Activated CD8-positive, alpha-beta memory T cell treated with anti-CD3 and anti-CD28 coated beads, Interleukin-2, amount 10 ng/mL, durations not matched to agents 7 days and 5 days (primary cell): ENCODE measurements at regions not wholly inside any gene's neighbourhood (a gene's known extent, or its start where the extent isn't known, plus 50 kb on each side); places are given as distances from the start of the nearest gene placed in this dataset.

Experiments
- ATAC-seq: fragments of 150-1000 bp; cut with Tn5 transposase; one replicate; pipeline ENCODE4 v1.10.0; 2021; ENCODE audit warnings: moderate library complexity
- CTCF ChIA-PET: fragments of 350-600 bp; sonication (Branson Sonifier 250); formaldehyde crosslinking; loops from one replicate; lab custom pipeline; 2021; ENCODE audit warnings: antibody characterized with exemption; lab: Charles Lee
- DNase-seq: peaks from one replicate; pipeline ENCODE4 v3.0.0-alpha.2; 2020
- H3K27ac Mint-ChIP-seq: one replicate; pipeline ENCODE4 v1.8.0; 2021; ENCODE audit warnings: mild to moderate bottlenecking, mixed read lengths
- H3K27me3 Mint-ChIP-seq: one replicate; pipeline ENCODE4 v1.8.0; 2021; ENCODE audit warnings: mixed read lengths
- H3K36me3 Mint-ChIP-seq: one replicate; pipeline ENCODE4 v1.8.0; 2021; ENCODE audit warnings: mild to moderate bottlenecking, mixed read lengths
- H3K4me1 Mint-ChIP-seq: one replicate; pipeline ENCODE4 v1.8.0; 2021; ENCODE audit warnings: mixed read lengths
- H3K4me3 Mint-ChIP-seq: one replicate; pipeline ENCODE4 v1.8.0; 2021; ENCODE audit warnings: mild to moderate bottlenecking, moderate library complexity, mixed read lengths
- H3K9me3 Mint-ChIP-seq: one replicate; pipeline ENCODE4 v1.8.0; 2022; ENCODE audit warnings: low read depth, mixed read lengths

DNA sequence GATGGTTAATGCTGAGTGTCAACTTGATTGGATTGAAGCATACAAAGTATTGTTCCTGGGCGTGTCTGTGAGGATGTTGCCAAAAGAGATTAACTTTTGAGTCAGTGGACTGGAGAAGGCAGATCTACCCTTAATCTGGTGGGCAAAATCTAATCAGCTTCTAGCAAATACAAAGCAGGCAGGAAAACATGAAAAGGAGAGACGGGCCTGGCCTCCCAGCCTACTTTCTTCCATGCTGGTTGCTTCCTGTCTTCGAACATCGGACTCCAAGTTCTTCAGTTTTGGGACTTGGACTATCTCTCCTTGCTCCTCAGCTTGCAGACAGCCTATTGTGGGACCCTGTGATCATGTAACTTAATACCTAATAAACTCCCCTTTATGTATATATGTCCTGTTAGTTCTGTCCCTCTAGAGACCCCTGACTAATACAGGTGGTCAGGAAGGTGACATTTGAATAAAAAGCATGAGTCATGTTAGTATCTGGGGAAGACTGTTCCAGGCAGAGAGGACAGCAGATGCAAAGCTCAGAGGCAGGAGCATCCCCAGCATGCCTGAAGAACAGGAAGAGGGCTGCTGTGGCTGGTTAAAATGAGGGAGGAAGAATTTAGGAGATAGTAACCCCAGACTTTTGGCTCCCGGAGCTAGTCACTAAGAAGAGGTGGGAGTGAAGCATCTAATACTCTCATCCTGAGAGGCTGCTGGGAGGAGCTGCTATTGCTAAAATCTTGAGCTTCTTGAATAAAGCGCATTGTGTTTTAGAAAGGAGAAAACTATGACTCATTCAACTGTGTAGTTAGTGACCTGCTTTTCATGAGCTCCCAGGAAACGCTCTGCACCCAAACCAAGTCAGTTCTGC, 207.4 kb upstream of the HES1 start:
- no peaks in the 10 kb centered on the region for H3K36me3 Mint-ChIP-seq
- no peak for DNase-seq
- no peak overlapping the region for H3K4me3 Mint-ChIP-seq
- peaks cover 13% of the 10 kb centered on the region for H3K27me3 Mint-ChIP-seq
- no peak for ATAC-seq
- H3K9me3 Mint-ChIP-seq = no peaks in the 10 kb centered on the region
- H3K27ac Mint-ChIP-seq = no peak overlapping the region
- CTCF ChIA-PET = no interaction called here
- no peaks in the 10 kb centered on the region for H3K4me1 Mint-ChIP-seq

DNA sequence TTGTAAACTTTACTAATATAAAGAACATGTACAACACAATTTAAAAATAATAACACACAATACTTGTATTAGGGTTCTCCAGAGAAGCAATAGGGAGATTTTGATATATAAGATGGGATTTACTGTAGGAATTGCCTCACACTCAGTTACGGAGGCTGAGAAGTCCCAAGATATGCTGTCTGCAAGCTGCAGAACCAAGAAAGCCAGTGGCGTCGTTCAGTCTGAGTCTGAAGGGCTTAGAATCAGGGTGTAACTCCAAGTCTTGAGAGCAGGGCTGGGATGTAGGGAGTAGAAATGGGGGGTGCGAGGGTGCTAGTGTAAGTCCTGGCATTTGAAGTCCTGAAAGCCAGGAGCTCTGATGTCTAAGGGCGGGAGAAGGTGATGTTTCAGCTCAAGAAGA, 206.6 kb upstream of the HES1 start:
- H3K9me3 Mint-ChIP-seq = no peaks in the 10 kb centered on the region
- H3K4me3 Mint-ChIP-seq = no peak overlapping the region
- ATAC-seq = no peak
- CTCF ChIA-PET = no interaction called here
- no peak overlapping the region for H3K27ac Mint-ChIP-seq
- no peak for DNase-seq
- H3K27me3 Mint-ChIP-seq = peaks cover 17% of the 10 kb centered on the region
- no peaks in the 10 kb centered on the region for H3K4me1 Mint-ChIP-seq
- H3K36me3 Mint-ChIP-seq = no peaks in the 10 kb centered on the region

DNA sequence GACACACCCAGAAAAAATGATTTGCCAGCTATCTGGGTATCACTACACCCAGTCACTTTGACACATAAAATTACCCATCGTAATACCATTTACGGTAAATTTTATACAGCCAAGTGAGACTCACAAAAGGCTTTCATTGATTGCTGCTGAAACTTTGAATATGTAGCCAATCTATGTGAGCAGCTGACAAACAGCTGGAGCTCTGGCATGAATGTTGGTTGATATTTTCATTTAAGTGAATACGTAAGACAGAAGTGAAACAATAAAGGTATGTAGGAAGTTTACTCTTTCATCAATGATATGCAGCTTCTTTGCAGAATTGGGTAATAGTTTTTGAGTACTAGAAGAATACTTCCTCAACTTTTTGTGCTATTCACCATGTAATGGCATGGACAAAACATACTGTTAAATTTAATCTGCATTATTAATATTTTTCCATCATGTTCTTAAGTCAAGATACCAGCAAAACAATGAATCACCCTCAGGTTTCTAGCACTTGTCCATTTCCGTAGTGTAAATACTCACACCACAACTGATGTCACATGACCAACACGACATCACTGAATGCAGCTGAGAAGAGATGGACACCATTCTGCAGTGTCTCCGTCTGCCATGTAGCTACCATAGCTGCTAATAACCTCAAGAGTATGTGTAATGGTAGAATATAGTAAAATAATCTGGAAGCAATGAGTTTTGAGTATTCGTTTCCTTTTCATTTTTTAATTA, 205.9 kb upstream of the HES1 start:
- CTCF ChIA-PET = no interaction called here
- Mint-ChIP-seq H3K36me3 (no peaks in the 10 kb centered on the region), H3K9me3 (no peaks in the 10 kb centered on the region), H3K27ac (no peak overlapping the region), H3K4me3 (no peak overlapping the region), H3K27me3 (peaks cover 21% of the 10 kb centered on the region), H3K4me1 (no peaks in the 10 kb centered on the region)
- ATAC-seq (no peak), DNase-seq (no peak)

DNA sequence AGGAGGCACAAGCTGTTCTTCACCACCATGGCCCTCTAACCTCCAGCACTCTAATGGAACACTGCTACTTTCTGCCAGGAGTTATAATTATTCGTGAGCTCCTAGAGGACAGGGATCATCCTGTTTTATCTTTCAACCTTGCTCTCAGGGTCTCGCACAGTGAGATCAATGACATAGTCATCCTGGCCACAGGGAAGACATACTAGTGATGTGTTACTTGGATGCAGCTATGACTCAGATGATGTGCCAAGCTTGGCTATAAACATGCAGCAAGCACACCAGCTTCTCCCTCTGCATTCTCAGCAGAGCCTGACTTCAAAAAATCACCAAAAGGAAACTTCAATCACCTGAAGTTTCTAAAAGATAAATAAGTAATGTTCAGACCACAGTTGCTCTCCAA, 203.8 kb upstream of the HES1 start:
- peaks cover 34% of the 10 kb centered on the region for H3K27me3 Mint-ChIP-seq
- no peaks in the 10 kb centered on the region for H3K36me3 Mint-ChIP-seq
- CTCF ChIA-PET = no interaction called here
- no peak for DNase-seq
- no peak overlapping the region for H3K27ac Mint-ChIP-seq
- no peaks in the 10 kb centered on the region for H3K4me1 Mint-ChIP-seq
- no peak for ATAC-seq
- H3K4me3 Mint-ChIP-seq = no peak overlapping the region
- H3K9me3 Mint-ChIP-seq = no peaks in the 10 kb centered on the region

GRCh38 chr3:193932576-193932975, 203.4 kb upstream of the HES1 start:
- Mint-ChIP-seq H3K4me1 (no peaks in the 10 kb centered on the region), H3K36me3 (no peaks in the 10 kb centered on the region), H3K9me3 (no peaks in the 10 kb centered on the region), H3K27ac (no peak overlapping the region), H3K27me3 (peaks cover 37% of the 10 kb centered on the region), H3K4me3 (no peak overlapping the region)
- DNase-seq = no peak
- ATAC-seq = no peak
- CTCF ChIA-PET = no interaction called here

GRCh38 chr3:193933451-193933850, 202.5 kb upstream of the HES1 start:
- CTCF ChIA-PET = interaction anchor here (0.9 kb wide), 1 partner anchor 18 kb away, joined by 3 read pairs; no protein-coding TSS in a partner anchor
- Mint-ChIP-seq H3K4me1 (no peaks in the 10 kb centered on the region), H3K27me3 (peaks cover 45% of the 10 kb centered on the region), H3K9me3 (no peaks in the 10 kb centered on the region), H3K27ac (no peak overlapping the region), H3K36me3 (no peaks in the 10 kb centered on the region), H3K4me3 (no peak overlapping the region)
- no peak for DNase-seq
- no peak for ATAC-seq

- no peak for ATAC-seq
- Mint-ChIP-seq H3K4me3 (no peak overlapping the region), H3K36me3 (no peaks in the 10 kb centered on the region), H3K9me3 (no peaks in the 10 kb centered on the region), H3K27me3 (peaks cover 40% of the 10 kb centered on the region), H3K4me1 (no peaks in the 10 kb centered on the region), H3K27ac (no peak overlapping the region)
- no peak for DNase-seq
- CTCF ChIA-PET = interaction anchor here (1.0 kb wide), 1 partner anchor 380 kb away, joined by 3 read pairs; no protein-coding TSS in a partner anchor
These were observed 200.0 kb upstream of the HES1 start for GRCh38 chr3:193935916-193936315.

DNA sequence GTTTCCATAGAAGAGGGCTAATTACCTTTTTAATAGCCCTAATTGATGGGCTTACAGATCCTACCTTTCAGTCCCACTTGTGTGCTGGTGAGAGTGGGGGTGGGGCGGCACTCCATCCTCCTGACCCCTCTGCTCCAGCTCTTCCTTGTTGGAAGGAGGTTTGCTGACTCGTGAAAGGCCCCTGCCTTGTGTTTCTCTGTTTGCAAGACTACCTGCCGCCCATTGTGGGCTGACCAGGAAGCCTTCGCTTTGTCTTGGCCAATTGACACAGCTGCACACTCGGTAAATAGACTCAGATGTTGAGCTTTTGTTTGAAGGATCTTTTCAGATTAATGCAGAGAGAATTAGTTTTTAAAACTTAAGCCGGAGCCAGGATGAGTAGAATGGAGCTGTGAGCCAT, 197.3 kb upstream of the HES1 start:
- ATAC-seq (no peak), DNase-seq (no peak)
- peaks cover 32% of the 10 kb centered on the region for H3K27me3 Mint-ChIP-seq
- H3K27ac Mint-ChIP-seq = no peak overlapping the region
- no peaks in the 10 kb centered on the region for H3K9me3 Mint-ChIP-seq
- H3K4me1 Mint-ChIP-seq = no peaks in the 10 kb centered on the region
- no peaks in the 10 kb centered on the region for H3K36me3 Mint-ChIP-seq
- CTCF ChIA-PET = no interaction called here
- no peak overlapping the region for H3K4me3 Mint-ChIP-seq

DNA sequence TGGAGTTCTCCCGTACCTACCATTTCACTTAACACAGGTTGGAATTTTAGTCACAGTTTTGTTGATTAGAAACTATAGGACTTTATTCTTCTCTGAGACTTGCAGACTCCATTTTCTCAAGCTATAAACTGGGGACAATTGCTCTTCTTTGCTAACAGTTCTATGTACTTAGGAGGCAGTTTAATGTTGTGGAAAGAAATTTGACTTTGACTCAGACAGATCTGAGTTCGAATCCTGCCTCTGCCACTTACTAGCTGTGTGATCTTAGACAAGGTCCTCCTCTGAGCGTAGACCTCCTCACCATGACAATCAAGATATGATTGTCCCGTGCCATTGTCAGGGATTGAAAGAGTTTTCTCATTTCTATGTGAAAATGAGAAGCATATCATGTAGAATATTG, 196.4 kb upstream of the HES1 start:
- no peaks in the 10 kb centered on the region for H3K4me1 Mint-ChIP-seq
- ATAC-seq (no peak), DNase-seq (no peak)
- H3K4me3 Mint-ChIP-seq = no peak overlapping the region
- no peaks in the 10 kb centered on the region for H3K9me3 Mint-ChIP-seq
- peaks cover 29% of the 10 kb centered on the region for H3K27me3 Mint-ChIP-seq
- CTCF ChIA-PET = no interaction called here
- no peak overlapping the region for H3K27ac Mint-ChIP-seq
- no peaks in the 10 kb centered on the region for H3K36me3 Mint-ChIP-seq

DNA sequence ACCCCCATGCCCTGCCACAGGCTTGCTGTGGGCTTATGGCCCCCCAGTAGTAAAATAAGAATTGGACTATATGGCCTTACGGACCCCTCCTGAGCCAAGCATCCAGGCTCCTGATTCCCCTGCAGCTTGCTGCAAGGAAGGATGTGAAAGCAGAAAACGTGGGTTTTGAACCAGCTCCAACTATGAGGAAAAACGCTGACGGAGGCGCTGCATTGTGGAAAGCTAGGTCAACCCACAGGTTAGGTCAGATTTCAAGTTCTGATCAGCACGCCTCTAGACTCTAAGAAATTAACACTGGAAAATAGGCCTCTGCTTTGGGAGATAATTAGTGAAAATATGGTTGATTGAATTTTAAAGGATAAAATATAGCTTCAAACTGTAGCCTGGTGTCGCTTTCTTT, 195.4 kb upstream of the HES1 start:
- no peak for ATAC-seq
- CTCF ChIA-PET = no interaction called here

GRCh38 chr3:193941486-193941885, 194.5 kb upstream of the HES1 start:
- CTCF ChIA-PET = no interaction called here
- H3K27me3 Mint-ChIP-seq = peaks cover 20% of the 10 kb centered on the region
- H3K4me3 Mint-ChIP-seq = no peak overlapping the region
- H3K27ac Mint-ChIP-seq = no peak overlapping the region
- H3K36me3 Mint-ChIP-seq = no peaks in the 10 kb centered on the region
- no peaks in the 10 kb centered on the region for H3K9me3 Mint-ChIP-seq
- ATAC-seq = no peak
- no peaks in the 10 kb centered on the region for H3K4me1 Mint-ChIP-seq
- no peak for DNase-seq

More for the DNA sequence above, 195.4 kb upstream of the HES1 start:
- Mint-ChIP-seq H3K36me3 (no peaks in the 10 kb centered on the region), H3K4me3 (no peak overlapping the region), H3K9me3 (no peaks in the 10 kb centered on the region), H3K4me1 (no peaks in the 10 kb centered on the region), H3K27ac (no peak overlapping the region), H3K27me3 (peaks cover 25% of the 10 kb centered on the region)
- no peak for DNase-seq

GRCh38 chr3:193942516-193943055, 193.4 kb upstream of the HES1 start:
- peaks cover 14% of the 10 kb centered on the region for H3K27me3 Mint-ChIP-seq
- DNase-seq (no peak), ATAC-seq (no peak)
- no peak overlapping the region for H3K27ac Mint-ChIP-seq
- no peaks in the 10 kb centered on the region for H3K9me3 Mint-ChIP-seq
- no peaks in the 10 kb centered on the region for H3K36me3 Mint-ChIP-seq
- H3K4me1 Mint-ChIP-seq = no peaks in the 10 kb centered on the region
- CTCF ChIA-PET = no interaction called here
- H3K4me3 Mint-ChIP-seq = no peak overlapping the region

- H3K27me3 Mint-ChIP-seq = peaks cover 10% of the 10 kb centered on the region
- DNase-seq (no peak), ATAC-seq (no peak)
- no peaks in the 10 kb centered on the region for H3K4me1 Mint-ChIP-seq
- H3K27ac Mint-ChIP-seq = no peak overlapping the region
- H3K36me3 Mint-ChIP-seq = no peaks in the 10 kb centered on the region
- CTCF ChIA-PET = no interaction called here
- H3K9me3 Mint-ChIP-seq = no peaks in the 10 kb centered on the region
- H3K4me3 Mint-ChIP-seq = no peak overlapping the region
These were observed 192.7 kb upstream of the HES1 start for GRCh38 chr3:193943200-193943599.
